ENCODE measurements at regions not wholly inside any gene's neighbourhood (a gene's known extent, or its start where the extent isn't known, plus 50 kb on each side); places are given as distances from the start of the nearest gene placed in this dataset.

- no peak for ATAC-seq
- intact Hi-C loops (cut with DNase I): no loop called here
- Histone ChIP-seq H3K27ac (no peak overlapping the region), H3K4me1 (no peaks in the 10 kb centered on the region), H3K27me3 (no peaks in the 10 kb centered on the region), H3K4me3 (no peak overlapping the region), H3K36me3 (no peaks in the 10 kb centered on the region), H3K9me3 (no peaks in the 10 kb centered on the region)
- no peak for DNase-seq
- 62% methylated on average over 3 of the region's 4 CpGs for WGBS (ENCODE audit: insufficient coverage, low coverage, low lambda C conversion rate, missing lambda C conversion rate)
- TF ChIP-seq CTCF (IDR thresholded peaks at IDR 0.05): no peak
- TF ChIP-seq POLR2A (IDR thresholded peaks at IDR 0.05): no peak
Measured at GRCh38 chr6:163739966-163740365, 325.4 kb downstream of the QKI start.

- ATAC-seq: no peak
- H3K36me3 ChIP-seq: no peaks in the 10 kb centered on the region
- H3K9me3 ChIP-seq: no peaks in the 10 kb centered on the region
- intact Hi-C loops (cut with DNase I): no loop called here
- H3K27ac ChIP-seq: no peak overlapping the region
- no peak overlapping the region for H3K4me3 ChIP-seq
- H3K27me3 ChIP-seq: no peaks in the 10 kb centered on the region
- H3K4me1 ChIP-seq: no peaks in the 10 kb centered on the region
- no peak for DNase-seq
- TF ChIP-seq POLR2A (IDR thresholded peaks at IDR 0.05) (no peak), CTCF (IDR thresholded peaks at IDR 0.05) (no peak)
Measured at GRCh38 chr6:163739408-163739725, 324.8 kb downstream of the QKI start.

- Histone ChIP-seq H3K27ac (no peak overlapping the region), H3K9me3 (no peaks in the 10 kb centered on the region), H3K4me3 (no peak overlapping the region), H3K27me3 (no peaks in the 10 kb centered on the region), H3K36me3 (no peaks in the 10 kb centered on the region), H3K4me1 (no peaks in the 10 kb centered on the region)
- 83% methylated on average over 3 of the region's 3 CpGs for WGBS (ENCODE audit: insufficient coverage, low coverage, low lambda C conversion rate, missing lambda C conversion rate)
- intact Hi-C loops (cut with DNase I): no loop called here
- ATAC-seq: no peak
- DNase-seq: no peak
- TF ChIP-seq CTCF (IDR thresholded peaks at IDR 0.05) (no peak), POLR2A (IDR thresholded peaks at IDR 0.05) (no peak)
Measured at GRCh38 chr6:163738725-163739407, 324.3 kb downstream of the QKI start.

GRCh38 chr6:163738304-163738703 lies 323.8 kb downstream of the QKI start:
- no peak overlapping the region for H3K27ac ChIP-seq
- H3K4me1 ChIP-seq: no peaks in the 10 kb centered on the region
- WGBS (ENCODE audit: insufficient coverage, low coverage, low lambda C conversion rate, missing lambda C conversion rate): 79% methylated on average over 3 of the region's 3 CpGs
- intact Hi-C loops (cut with DNase I): no loop called here
- H3K36me3 ChIP-seq: no peaks in the 10 kb centered on the region
- no peak for TF ChIP-seq CTCF (IDR thresholded peaks at IDR 0.05)
- no peak for TF ChIP-seq POLR2A (IDR thresholded peaks at IDR 0.05)
- no peaks in the 10 kb centered on the region for H3K9me3 ChIP-seq
- no peaks in the 10 kb centered on the region for H3K27me3 ChIP-seq
- DNase-seq (no peak), ATAC-seq (no peak)
- H3K4me3 ChIP-seq: no peak overlapping the region

- intact Hi-C loops (cut with DNase I): no loop called here
- Histone ChIP-seq H3K9me3 (no peaks in the 10 kb centered on the region), H3K4me3 (no peak overlapping the region), H3K27ac (no peak overlapping the region), H3K36me3 (no peaks in the 10 kb centered on the region), H3K27me3 (no peaks in the 10 kb centered on the region), H3K4me1 (no peaks in the 10 kb centered on the region)
- DNase-seq (no peak), ATAC-seq (no peak)
- 80% methylated on average over 1 of the region's 5 CpGs for WGBS (ENCODE audit: insufficient coverage, low coverage, low lambda C conversion rate, missing lambda C conversion rate)
- TF ChIP-seq CTCF (IDR thresholded peaks at IDR 0.05): no peak
- no peak for TF ChIP-seq POLR2A (IDR thresholded peaks at IDR 0.05)
Measured at GRCh38 chr6:163735076-163735475, 320.6 kb downstream of the QKI start.
